ENCODE measurements at regions not wholly inside any gene's neighbourhood (a gene's known extent, or its start where the extent isn't known, plus 50 kb on each side); places are given as distances from the start of the nearest gene placed in this dataset.

DNA sequence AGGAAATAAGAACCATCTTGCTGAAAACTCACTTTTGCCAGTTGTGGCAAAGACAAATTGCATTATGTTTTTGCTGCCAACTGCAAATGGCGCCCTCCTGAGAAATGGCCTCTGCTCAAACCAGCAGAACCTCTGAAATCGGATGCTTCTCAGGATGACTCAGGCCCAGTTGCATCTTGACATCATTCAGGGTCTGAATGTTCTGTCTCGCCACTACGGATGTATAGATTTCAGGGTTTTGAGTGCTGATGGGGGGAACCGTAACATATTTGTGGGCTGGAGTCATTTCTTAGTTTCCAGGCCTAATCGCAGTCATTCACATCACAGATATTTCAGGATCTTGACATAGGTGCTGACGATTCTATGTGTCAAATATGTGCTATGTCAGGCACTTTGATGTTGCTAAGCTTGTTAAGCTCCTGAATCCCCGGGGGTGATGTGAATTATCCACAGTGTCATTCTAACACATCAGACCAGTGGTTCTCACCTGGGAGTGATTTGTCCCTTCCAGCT, 207.1 kb downstream of the NFATC2 start:
- no peak overlapping the region for H3K4me3 ChIP-seq (ENCODE audit: low read depth, poor library complexity, severe bottlenecking)
- no peak for DNase-seq (ENCODE audit: low spot score in 2 of 2)
- WGBS, 2 donors = 64 to 65% methylated on average over 8 of the region's 8 CpGs
- intact Hi-C loops (cut with DNase I; ENCODE audit: low total_unique reads) = no loop called here
- no peak for TF ChIP-seq POLR2A (IDR thresholded peaks at IDR 0.05)
- TF ChIP-seq, protein P1, sequence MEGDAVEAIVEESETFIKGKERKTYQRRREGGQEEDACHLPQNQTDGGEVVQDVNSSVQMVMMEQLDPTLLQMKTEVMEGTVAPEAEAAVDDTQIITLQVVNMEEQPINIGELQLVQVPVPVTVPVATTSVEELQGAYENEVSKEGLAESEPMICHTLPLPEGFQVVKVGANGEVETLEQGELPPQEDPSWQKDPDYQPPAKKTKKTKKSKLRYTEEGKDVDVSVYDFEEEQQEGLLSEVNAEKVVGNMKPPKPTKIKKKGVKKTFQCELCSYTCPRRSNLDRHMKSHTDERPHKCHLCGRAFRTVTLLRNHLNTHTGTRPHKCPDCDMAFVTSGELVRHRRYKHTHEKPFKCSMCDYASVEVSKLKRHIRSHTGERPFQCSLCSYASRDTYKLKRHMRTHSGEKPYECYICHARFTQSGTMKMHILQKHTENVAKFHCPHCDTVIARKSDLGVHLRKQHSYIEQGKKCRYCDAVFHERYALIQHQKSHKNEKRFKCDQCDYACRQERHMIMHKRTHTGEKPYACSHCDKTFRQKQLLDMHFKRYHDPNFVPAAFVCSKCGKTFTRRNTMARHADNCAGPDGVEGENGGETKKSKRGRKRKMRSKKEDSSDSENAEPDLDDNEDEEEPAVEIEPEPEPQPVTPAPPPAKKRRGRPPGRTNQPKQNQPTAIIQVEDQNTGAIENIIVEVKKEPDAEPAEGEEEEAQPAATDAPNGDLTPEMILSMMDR (IDR thresholded peaks at IDR 0.05) = no peak

DNA sequence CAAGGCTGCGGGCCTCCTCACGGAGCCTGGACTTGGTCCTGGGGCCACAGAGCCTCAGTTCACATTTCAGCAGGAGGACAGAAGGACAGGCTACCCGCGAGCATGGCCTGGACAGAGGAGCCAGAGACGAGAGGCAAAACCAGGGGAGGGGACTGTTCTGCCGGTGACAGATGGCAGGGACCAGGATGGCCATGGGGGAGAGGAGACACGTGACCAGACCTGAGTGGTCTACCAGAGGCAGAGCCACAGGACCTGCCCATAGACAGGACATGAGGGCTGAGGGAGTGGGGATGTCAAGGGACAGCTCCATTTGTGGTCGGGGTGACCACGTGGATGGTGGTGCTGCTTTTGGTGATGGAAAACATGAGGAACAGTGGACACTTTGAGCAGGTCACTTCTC, 207.9 kb downstream of the NFATC2 start:
- DNase-seq (ENCODE audit: low spot score in 2 of 2) = no peak
- intact Hi-C loops (cut with DNase I; ENCODE audit: low total_unique reads) = no loop called here
- WGBS, 2 donors = 88 to 92% methylated on average over 9 of the region's 9 CpGs
- H3K4me3 ChIP-seq (ENCODE audit: low read depth, poor library complexity, severe bottlenecking) = no peak overlapping the region
- TF ChIP-seq, protein P1 (IDR thresholded peaks at IDR 0.05) = no peak
- no peak for TF ChIP-seq POLR2A (IDR thresholded peaks at IDR 0.05)

DNA sequence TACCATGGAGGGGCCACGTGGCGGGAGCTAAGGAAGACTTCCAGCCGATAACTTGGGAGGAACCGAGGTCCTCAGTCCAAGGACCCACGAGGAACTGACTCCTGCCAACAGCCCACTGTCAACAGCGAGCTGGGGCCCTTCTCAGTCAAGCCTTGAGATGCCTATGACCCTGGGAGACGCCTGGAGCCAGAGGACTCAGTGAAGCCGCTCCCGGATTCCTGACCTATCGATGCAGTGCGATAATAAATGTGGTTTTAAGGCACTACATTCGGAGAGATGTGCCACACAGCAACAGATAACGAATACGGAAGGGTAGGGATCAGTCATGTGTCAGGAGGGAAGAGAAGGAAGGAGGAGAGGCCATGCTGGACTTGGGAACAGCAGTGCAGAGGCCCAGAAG, 208.5 kb downstream of the NFATC2 start:
- 91 to 93% methylated on average over 14 of the region's 14 CpGs for WGBS, 2 donors
- no peak for TF ChIP-seq POLR2A (IDR thresholded peaks at IDR 0.05)
- TF ChIP-seq, protein P1 (IDR thresholded peaks at IDR 0.05) = no peak
- DNase-seq (ENCODE audit: low spot score in 2 of 2) = no peak
- intact Hi-C loops (cut with DNase I; ENCODE audit: low total_unique reads) = no loop called here
- H3K4me3 ChIP-seq (ENCODE audit: low read depth, poor library complexity, severe bottlenecking) = no peak overlapping the region

DNA sequence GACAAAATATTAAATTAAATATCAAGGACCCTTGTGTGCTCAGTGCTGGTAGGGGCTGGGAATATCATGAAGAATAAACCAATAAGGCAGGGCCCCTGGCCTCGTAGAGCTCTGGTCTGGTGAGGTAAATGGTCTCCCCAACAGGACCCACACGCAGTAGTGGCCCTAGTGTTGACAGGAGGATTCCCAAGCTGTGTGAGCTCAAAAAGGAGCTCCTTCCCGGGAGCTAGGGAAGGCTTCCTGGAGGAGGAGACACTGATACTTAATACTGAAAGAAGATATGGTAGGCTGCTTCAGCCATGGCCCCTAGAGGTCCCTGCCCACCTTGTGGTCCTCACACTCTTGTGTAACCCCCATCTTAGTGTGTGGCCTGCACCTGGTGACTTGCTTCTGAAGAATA, 209.1 kb downstream of the NFATC2 start:
- intact Hi-C loops (cut with DNase I; ENCODE audit: low total_unique reads) = no loop called here
- DNase-seq (ENCODE audit: low spot score in 2 of 2) = no peak
- H3K4me3 ChIP-seq (ENCODE audit: low read depth, poor library complexity, severe bottlenecking) = no peak overlapping the region
- WGBS, 2 donors = 87 to 93% methylated on average over 3 of the region's 3 CpGs
- TF ChIP-seq, protein P1 (IDR thresholded peaks at IDR 0.05) = no peak
- TF ChIP-seq POLR2A (IDR thresholded peaks at IDR 0.05) = no peak

DNA sequence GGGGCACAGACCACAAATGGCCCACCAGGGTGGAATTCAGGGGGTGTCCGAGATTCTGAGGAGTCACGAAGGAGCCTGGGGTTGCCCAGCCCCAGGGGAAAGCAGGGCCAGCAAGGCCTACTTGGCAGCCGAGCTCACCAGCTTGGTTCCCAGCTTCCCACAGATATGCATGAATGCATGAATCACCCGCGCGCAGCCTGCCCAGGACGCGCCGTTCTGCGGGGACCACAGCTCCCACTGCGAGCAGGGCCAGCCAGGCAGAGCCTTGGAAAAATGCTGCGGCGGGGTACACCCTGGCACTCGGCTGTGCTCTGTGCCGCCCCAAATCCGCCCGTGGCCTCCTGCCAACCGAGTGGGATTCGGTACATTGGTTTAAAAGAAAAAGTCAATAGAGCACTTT, 211.0 kb downstream of the NFATC2 start:
- DNase-seq (ENCODE audit: low spot score in 2 of 2) = no peak
- WGBS, 2 donors = 86 to 88% methylated on average over 19 of the region's 19 CpGs
- no peak overlapping the region for H3K4me3 ChIP-seq (ENCODE audit: low read depth, poor library complexity, severe bottlenecking)
- no peak for TF ChIP-seq POLR2A (IDR thresholded peaks at IDR 0.05)
- TF ChIP-seq, protein P1 (IDR thresholded peaks at IDR 0.05) = no peak
- intact Hi-C loops (cut with DNase I; ENCODE audit: low total_unique reads) = no loop called here

DNA sequence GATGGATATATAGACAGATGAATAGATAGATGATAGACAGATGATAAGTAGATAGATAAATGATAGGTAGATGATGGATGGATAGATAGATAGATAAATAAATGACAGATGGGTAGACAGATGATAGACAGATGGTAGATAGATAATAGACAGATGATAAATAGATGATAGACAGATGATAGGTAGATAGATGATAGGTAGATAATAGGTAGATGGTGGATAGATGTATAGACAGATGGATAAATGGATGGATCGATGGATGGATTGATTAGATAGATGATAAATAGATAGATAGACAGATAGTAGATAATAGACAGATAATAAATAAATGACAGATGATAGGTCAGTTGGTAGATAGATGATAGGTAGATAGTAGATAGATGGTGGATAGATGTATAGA, 212.7 kb downstream of the NFATC2 start:
- 92 to 100% methylated on average over 1 of the region's 1 CpG for WGBS, 2 donors
- intact Hi-C loops (cut with DNase I; ENCODE audit: low total_unique reads) = no loop called here
- no peak for DNase-seq (ENCODE audit: low spot score in 2 of 2)
- no peak for TF ChIP-seq POLR2A (IDR thresholded peaks at IDR 0.05)
- TF ChIP-seq, protein P1 (IDR thresholded peaks at IDR 0.05) = no peak
- no peak overlapping the region for H3K4me3 ChIP-seq (ENCODE audit: low read depth, poor library complexity, severe bottlenecking)

All from lower leg skin (tissue), 4 donors.